Type B pancreatic cell (in vitro differentiated cells): ENCODE measurements at regions not wholly inside any gene's neighbourhood (a gene's known extent, or its start where the extent isn't known, plus 50 kb on each side); places are given as distances from the start of the nearest gene placed in this dataset.
A peak's percentile ranks its signal among the peaks of the same experiment; 100 is the strongest.

Source experiments
- DNase-seq: peaks from one replicate; pipeline ENCODE4 v3.0.0; 2021; ENCODE audit warnings: mixed read lengths; ENCODE audit not compliant: unreplicated experiment; ENCODE audit errors: extremely low spot score
- H3K27ac Mint-ChIP-seq: 2 replicates; pipeline ENCODE4 v1.8.0; 2021; ENCODE audit warnings: mild to moderate bottlenecking, mixed read lengths
- H3K27me3 Mint-ChIP-seq: 2 replicates; pipeline ENCODE4 v1.8.0; 2021; ENCODE audit warnings: mixed read lengths
- H3K36me3 Mint-ChIP-seq: 2 replicates; pipeline ENCODE4 v1.8.0; 2021; ENCODE audit warnings: mixed read lengths
- H3K4me1 Mint-ChIP-seq: one replicate; pipeline ENCODE4 v1.8.0; 2021; ENCODE audit warnings: mixed read lengths; ENCODE audit not compliant: unreplicated experiment
- H3K4me3 Mint-ChIP-seq: 2 replicates; pipeline ENCODE4 v1.8.0; 2021; ENCODE audit warnings: mild to moderate bottlenecking, mixed read lengths
- H3K9me3 Mint-ChIP-seq: 2 replicates; pipeline ENCODE4 v1.8.0; 2021; ENCODE audit warnings: mixed read lengths
- TF ChIP-seq, protein P1 (sequence below): fragments of 200-600 bp; sonication (generic); conservative IDR thresholded peaks from 2 replicates; pipeline ENCODE4 v1.5.0; 2021; ENCODE audit warnings: antibody characterized with exemption, mild to moderate bottlenecking

DNA sequence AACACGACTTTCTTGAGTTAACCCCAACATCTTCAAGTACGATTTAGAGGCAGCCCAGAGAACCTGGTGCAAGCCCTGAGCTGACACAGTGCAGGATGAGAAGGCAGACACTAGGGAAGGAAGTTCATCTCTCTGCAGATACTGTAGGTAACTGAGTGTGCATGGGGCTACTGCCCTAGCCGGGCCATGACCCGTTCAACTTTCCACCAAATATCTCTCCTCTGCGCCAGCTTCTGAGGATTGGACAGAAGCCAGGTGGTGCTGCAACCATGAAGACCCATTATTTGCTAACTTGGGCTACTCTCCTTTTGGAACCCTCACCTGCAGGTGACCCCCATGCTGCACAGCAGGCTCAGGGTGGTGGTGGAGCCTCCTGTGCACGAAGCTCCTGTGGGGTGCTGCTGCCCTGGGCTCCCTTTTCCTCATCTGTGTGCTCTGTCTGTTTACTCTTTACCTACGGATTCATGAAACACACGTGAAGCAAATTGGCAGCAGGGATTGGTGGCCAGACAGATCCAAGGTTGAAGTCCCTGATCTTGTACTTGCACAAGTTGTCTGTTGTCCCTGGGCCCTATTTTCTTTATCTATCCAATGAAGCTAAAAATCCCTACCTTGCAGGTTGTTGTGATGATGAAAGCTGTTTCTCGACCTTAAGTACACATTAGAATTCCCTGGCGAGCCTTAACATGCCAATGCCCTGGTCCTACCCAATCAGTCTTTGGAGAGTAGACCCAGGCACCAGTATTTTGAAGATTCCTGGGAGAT lies 227.8 kb downstream of the LACC1 start:
- TF ChIP-seq, protein P1, sequence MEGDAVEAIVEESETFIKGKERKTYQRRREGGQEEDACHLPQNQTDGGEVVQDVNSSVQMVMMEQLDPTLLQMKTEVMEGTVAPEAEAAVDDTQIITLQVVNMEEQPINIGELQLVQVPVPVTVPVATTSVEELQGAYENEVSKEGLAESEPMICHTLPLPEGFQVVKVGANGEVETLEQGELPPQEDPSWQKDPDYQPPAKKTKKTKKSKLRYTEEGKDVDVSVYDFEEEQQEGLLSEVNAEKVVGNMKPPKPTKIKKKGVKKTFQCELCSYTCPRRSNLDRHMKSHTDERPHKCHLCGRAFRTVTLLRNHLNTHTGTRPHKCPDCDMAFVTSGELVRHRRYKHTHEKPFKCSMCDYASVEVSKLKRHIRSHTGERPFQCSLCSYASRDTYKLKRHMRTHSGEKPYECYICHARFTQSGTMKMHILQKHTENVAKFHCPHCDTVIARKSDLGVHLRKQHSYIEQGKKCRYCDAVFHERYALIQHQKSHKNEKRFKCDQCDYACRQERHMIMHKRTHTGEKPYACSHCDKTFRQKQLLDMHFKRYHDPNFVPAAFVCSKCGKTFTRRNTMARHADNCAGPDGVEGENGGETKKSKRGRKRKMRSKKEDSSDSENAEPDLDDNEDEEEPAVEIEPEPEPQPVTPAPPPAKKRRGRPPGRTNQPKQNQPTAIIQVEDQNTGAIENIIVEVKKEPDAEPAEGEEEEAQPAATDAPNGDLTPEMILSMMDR = no peak
- no peak for DNase-seq
- no peak overlapping the region for H3K4me3 Mint-ChIP-seq
- no peaks in the 10 kb centered on the region for H3K9me3 Mint-ChIP-seq
- no peaks in the 10 kb centered on the region for H3K36me3 Mint-ChIP-seq
- peaks cover 7% of the 10 kb centered on the region for H3K4me1 Mint-ChIP-seq
- no peaks in the 10 kb centered on the region for H3K27me3 Mint-ChIP-seq
- no peak overlapping the region for H3K27ac Mint-ChIP-seq

DNA sequence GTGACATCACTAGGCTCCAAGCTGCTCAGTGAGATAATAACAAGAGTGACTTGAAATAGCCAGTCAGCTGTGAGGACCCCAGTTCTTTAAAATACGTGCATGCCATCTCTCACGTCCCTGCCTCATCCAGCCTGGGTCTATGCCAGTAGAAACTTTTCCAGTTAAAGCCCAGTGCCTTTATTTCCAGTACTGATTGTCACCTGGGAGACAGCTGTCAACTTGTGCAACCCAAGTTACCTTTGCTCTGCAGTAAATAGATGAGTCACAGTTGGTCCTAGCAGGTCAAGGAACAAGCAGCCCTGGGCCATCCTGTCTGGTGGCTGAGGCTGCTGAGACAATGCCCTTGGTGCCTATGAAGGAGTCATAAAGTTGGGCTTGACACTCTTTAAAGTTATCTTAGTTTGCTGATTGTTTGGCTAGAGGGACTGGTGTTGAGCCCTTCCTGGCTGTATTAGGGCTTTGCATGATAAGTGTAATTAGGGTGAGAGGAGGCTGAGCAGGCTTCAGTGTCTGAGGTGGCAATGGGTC lies 228.7 kb downstream of the LACC1 start:
- no peaks in the 10 kb centered on the region for H3K27me3 Mint-ChIP-seq
- H3K27ac Mint-ChIP-seq = peak overlapping the region; percentile 27
- H3K4me3 Mint-ChIP-seq = no peak overlapping the region
- peaks cover 12% of the 10 kb centered on the region for H3K4me1 Mint-ChIP-seq
- no peak for DNase-seq
- TF ChIP-seq, protein P1 = no peak
- H3K36me3 Mint-ChIP-seq = no peaks in the 10 kb centered on the region
- no peaks in the 10 kb centered on the region for H3K9me3 Mint-ChIP-seq

DNA sequence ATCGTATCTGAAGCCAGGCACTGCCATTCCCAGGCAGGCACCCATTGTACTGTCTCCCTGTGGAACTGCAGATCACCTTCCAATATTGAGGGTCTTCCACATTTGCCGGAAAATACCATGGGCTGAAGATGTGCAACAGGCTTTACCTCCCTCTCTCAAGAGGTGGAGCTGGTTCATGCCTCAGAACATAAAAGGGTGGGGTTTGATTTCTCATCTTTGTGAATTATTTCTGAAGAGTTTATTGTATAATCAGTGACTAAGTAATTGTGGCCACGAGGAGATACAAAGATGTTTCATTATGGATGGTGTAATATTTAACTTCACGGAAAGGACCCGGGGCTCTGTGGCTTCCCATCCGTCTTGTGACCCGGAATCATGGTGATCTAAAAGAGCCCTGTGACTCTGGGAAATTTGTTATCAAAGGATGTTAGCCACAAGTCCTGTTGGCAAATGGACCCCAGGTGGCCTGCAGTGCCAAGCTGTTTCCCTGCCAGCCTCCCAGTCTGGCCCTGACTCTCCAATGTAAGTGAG lies 230.5 kb downstream of the LACC1 start:
- H3K36me3 Mint-ChIP-seq = no peaks in the 10 kb centered on the region
- no peaks in the 10 kb centered on the region for H3K27me3 Mint-ChIP-seq
- no peak for DNase-seq
- H3K9me3 Mint-ChIP-seq = no peaks in the 10 kb centered on the region
- TF ChIP-seq, protein P1 = no peak
- no peak overlapping the region for H3K27ac Mint-ChIP-seq
- peaks cover 10% of the 10 kb centered on the region for H3K4me1 Mint-ChIP-seq
- no peak overlapping the region for H3K4me3 Mint-ChIP-seq

DNA sequence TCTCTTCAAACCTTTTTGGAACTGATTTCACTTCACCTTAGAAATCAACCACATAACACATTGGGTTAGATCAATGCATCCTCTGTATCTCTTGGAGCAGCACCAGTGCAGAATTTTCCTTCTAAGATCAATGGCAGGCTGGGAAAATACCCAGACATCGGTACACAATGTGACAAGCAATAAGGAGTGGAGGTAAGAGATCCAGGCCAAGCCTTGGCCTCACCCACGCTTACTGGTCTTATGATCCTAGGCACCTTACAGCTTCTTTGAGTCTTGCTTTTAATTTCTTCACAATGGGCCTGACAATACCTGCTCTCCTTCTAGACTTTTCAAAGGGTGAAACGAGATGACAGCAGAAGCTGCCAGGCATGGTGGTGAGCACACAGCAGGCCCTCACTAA lies 232.0 kb downstream of the LACC1 start:
- Mint-ChIP-seq H3K27me3 (no peaks in the 10 kb centered on the region), H3K4me3 (no peak overlapping the region), H3K27ac (no peak overlapping the region), H3K9me3 (no peaks in the 10 kb centered on the region), H3K4me1 (peaks cover 20% of the 10 kb centered on the region), H3K36me3 (no peaks in the 10 kb centered on the region)
- DNase-seq = no peak
- TF ChIP-seq, protein P1 = no peak

DNA sequence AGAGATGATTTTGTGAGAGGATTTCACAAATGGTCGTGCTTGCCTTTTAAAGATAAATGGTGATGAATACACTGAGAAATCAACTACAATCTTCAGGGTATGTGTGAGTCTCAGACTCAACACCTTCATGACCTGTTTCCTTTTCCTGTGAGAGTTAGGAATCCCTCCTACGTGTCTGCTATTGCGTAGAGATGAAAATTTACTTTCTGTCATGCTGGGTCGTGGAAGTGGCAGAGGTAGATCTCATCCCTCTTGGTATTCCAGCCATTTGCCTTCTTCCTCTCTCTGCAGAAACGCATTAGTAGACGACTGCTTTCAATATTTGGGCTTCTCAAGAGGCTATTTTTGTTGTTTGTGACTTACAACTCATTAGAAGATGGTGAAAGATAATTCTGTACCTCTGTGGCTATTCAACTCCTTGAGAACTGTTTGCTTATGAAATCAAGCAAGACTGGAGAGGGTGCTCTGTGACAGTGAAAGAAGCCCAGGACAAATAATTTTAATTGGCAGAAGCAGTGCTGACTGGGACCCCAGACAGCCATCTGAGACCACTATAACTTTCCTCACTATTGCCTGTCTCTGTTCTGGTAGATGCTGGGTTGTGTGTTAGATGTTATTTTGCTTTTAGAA lies 233.1 kb downstream of the LACC1 start:
- DNase-seq = no peak
- peaks cover 24% of the 10 kb centered on the region for H3K4me1 Mint-ChIP-seq
- H3K9me3 Mint-ChIP-seq = no peaks in the 10 kb centered on the region
- H3K36me3 Mint-ChIP-seq = no peaks in the 10 kb centered on the region
- no peaks in the 10 kb centered on the region for H3K27me3 Mint-ChIP-seq
- TF ChIP-seq, protein P1 = no peak
- H3K27ac Mint-ChIP-seq = no peak overlapping the region
- no peak overlapping the region for H3K4me3 Mint-ChIP-seq
